HG02571 (cell line): ENCODE measurements at regions not wholly inside any gene's neighbourhood (a gene's known extent, or its start where the extent isn't known, plus 50 kb on each side); places are given as distances from the start of the nearest gene placed in this dataset.
"Not testable (repeated sequence)": the region's sequence is repeated elsewhere in the genome, so short reads cannot be mapped to it uniquely, and the experiment has no call there.

Experiments
- ATAC-seq: cut with Tn5 transposase; IDR thresholded peaks from one replicate; pipeline ENCODE4 v1.9.1; 2021; ENCODE audit warnings: mild to moderate bottlenecking, moderate library complexity; ENCODE audit not compliant: unreplicated experiment

DNA sequence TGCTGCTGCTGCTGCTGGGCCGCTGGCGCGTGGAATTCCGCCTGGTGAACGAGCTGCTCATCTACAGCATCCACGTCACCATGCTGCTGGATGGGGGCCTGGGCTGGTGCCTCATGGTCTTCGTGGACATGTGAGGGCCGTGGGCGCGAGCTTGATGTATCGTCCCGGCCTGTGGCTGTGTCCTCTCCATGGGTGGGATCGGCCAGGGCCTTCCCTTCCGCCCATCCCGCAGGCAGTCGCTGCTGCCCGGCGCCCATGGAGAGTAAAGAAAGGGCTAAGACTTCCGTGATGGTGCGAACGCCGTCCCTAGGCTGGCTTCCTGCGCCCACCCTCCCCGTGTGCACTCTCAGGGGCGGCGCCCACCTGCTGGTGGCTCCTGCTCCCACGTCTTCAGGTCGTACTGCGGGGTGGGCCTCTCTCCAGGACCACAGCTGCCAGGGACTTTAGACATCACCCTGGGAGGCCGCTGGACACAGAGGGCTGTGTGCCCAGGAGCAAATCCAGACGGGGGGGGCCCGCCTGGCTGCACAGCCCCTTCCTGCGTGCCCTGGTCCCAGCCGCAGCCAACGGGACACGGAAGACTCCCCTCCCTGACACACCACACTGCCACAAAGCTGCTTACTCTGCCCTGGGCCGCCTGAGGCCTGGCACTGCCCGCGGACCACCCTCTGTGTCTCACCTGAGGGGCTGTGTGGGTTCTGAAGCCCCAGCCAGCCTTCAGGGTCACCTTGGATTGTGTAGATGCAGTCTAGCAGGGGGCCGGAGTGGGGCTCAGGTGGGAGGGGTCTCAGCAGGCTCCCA is 167.5 kb downstream of the SEPTIN7 start:
- ATAC-seq: no peak

DNA sequence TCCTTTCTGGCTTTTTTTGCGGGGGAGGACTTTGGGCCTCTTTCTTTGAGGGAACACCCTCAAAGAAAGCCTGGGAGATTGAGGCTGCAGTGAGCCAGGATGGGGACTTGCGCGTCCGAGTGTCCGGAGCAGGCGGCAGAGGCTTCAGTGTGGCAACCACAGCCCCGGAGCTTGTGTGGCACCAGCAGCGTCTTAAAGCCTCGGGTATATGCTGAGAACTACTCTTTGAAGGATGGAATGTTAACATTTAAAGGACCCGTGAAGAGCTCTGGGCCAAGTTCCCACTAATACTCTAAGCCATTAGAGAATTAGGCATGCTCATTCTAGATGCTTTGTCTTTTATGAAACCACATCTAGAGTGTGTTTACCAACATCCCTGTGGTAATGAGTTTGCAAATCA is 168.2 kb downstream of the SEPTIN7 start:
- no peak for ATAC-seq

DNA sequence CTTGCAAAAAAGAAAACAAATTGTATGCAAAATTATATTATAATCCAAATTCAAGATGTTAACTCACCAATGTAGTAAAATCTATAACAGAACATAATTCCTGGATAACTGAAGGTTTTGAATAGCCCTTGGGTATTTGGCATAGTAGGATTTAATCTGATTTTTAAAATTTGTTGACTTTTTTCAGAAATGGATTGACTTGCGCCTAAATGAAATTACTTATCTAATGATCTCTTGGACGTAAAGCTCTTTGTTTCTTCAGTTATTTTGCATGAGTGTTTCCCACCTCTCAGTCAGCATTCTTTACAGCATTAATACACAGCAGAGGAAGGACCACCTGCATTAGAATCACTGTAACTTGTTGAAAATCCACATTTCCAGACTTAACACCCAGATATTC is 169.6 kb downstream of the SEPTIN7 start:
- ATAC-seq: no peak

DNA sequence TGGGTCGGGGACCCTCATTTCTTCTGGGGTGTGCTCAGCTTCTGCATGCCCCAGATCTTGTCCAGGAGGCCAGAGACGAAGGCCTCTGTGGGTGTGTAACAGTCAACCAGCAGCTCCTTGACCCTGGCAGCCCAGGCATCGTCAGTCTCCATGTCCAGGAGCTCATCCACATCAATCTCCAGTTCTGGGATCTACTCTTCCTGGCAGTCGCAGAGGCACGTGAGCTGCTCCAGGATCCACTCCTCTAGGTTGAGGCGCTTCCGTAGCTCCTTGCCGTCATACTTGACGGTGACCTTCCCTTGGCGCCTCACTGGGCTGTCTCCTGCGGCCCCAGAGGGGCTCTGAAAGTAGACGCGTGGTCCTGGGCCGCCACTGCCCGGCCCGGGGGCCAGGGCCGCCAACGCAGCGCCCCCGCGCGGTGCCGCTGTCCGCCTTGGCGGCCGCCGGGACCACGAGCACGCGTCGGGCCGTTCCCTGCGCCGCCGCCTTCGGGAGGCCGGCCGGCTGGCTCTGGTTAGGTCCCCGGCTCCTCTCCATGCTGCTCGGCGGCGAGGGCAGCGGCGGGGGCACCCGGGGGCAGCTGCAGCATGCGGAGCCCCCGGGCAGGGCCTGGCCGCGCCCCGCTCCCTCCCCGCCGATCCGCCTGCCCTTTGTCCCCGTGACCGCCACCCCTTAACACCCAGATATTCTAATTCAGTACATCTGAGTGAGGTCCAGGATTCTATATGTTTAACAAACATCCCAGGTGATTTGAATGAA is 170.5 kb downstream of the SEPTIN7 start:
- ATAC-seq: no peak

DNA sequence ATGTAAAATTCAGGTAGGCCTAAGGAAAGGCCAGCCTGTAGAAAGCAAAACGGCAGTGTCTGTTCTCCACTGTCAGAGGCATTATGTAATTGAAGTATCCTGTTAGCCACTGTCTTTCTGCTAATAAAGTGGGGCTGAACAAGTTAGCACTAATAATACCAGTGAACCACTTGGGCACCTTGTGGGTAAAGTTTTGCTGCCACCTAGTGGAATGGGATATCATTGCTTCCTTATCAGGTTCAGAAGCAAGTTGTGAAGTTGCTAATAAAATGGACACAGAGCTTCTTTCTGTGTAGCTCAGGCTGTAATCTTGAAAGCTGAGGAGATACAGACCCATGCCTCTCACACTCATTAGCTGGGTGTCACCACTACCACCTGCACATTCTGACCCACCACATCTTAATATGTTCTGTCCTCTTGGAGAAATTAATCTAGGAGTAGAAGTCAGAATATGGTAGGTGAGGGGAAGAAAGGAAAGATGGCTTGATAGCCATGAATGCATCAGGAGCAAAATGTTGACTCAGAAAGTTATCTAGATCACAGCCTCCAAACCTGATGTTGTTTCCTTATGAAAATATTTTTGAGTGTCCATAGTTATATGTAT is 175.1 kb downstream of the SEPTIN7 start:
- peak; percentile 71 for ATAC-seq

DNA sequence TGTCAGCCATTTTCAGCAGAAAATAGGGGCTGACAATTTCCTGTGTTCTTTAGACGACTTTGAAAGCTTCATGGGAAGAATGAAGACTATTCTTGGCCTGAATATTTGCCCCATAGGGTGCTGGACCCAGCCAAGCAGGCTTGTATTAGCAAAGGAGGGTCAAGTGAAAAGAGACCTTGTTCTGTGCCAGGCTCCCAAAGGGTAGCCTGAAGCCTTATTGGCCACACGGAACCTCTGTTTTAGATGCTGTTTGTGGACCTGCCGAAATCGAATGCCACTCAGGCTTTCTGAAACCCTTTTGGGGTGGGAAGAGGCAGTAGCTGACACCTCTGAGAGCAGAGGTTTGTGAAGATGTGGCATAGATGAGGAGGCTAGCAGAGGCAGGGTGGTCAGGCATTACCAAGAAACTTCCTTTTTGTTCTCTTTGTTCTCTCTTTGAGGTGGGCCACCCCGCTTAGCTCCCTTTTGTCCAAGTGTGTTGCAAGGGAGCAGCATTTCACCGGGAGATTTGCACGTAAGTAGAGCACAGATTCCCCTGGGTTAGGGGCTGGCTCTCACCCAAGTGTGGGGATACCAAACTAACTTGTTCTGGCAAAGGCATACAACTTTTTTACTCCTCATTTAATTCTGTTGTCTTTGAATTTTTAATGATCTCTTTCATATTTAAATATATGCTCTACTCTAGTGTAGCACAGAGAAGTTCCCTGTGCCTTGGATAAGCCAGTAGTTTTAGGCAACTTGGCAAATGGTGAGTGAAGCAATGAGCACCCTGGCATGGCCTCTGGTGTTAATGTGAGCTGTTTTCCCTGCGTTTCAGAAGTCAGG is 174.0 kb upstream of the EEPD1 start:
- not testable (repeated sequence) for ATAC-seq

DNA sequence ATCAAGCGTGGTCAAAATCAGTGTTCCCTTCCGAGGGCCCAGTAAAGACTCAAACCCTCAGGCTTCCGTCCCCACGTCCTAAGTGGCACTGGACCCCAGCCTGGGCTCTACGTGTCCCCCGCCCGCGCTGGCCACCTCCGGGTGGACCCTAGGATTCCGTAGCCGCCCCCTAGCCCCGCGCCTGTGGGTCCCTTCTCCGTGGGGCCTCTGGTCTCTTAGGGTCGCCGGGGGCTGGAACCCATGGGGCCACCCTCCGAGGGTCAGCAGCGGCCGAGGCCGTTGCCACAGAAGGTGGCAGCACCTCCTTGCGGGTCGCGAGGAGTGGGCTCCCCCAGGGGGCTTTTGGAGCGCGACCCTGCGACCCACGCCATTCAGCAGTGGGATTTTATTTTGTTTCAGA is 170.5 kb upstream of the EEPD1 start:
- no peak for ATAC-seq

DNA sequence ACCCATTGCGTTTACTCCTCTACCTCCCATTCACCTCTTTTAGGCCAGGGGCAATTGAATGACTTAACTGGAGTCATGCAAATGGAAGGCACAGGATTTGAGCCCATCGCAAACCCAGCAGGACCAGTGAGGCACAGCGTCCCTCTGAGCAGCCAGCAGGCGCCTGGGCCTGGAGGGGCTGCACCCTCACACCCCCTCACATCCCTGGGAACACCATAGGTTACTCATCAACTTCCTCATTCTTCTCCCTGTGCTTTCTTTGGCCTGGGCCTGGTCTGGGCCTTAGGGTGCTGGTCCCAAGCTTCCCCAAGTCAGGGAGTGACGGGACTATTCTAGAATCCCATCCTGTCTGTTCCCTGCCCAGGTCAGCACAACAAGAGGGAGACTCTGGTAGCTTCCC is 169.4 kb upstream of the EEPD1 start:
- ATAC-seq: no peak

DNA sequence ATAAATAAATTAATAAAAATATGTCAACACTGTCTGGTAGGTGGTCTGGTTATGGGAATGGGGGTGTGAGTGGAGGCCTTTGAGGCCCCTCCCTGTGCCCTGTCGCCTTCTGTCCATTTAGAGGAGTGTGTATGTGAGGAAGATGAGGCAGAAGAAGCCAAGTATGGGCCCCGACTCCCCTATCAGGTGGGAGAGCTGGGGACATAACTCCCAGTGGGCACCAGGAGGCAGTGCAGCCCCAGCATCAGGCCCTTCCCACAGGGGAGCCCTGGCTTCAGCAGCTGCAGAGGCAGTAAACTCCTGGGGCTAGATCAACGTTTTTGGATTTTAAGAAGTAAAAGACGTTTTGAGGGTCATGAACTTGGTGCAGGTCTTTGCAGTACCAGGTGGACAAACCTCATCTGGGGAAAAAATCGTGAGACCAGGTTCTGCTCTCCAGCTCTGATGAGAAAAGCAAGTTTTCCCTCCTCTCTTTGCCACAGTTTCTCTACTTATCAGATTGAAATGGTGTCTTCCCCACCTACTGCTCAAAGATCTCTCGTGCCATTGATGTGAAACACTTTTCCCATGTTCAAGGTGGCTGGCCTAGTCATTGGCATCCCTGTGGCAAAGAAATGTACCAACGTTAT is 167.8 kb upstream of the EEPD1 start:
- peak; percentile 93 for ATAC-seq

DNA sequence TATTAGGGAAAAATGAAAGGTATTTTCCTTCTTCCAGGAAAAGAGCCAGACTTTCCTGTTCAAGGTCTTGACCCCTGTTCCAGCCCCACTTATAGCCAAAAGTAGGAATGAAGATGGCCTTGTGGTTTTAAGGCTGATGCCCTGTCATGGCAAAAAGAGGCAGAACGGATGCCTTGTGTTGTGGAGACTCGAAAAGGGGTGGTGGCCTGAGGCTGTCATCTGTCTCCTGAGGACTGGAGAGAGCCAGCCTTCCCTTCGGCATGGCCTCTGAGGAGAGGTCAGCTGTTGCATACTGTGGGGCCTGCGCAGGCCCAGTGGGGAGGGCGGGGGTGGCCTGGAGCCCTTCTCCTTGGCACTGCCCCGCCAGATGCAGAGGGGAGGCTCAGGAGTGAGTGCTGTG is 166.0 kb upstream of the EEPD1 start:
- ATAC-seq: no peak

DNA sequence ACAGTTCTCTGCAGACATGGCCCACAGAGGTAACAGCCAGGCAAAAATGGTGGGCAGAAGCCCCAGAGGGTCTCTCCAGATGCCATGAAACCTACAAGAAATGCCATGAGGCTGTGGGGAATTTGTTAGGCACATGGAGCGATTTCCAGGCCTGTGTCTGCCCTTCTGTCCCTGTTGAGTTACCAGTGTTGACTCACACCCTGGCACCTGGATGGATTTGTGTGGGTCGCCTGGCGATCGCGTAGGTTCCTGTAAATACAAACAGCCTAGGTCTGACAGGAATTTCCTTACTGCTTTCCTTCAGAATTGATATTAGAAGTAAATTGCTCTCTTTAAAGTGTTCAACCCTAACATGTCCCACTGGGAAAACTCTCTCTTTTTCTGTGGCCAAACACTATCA is 164.9 kb upstream of the EEPD1 start:
- ATAC-seq: no peak

DNA sequence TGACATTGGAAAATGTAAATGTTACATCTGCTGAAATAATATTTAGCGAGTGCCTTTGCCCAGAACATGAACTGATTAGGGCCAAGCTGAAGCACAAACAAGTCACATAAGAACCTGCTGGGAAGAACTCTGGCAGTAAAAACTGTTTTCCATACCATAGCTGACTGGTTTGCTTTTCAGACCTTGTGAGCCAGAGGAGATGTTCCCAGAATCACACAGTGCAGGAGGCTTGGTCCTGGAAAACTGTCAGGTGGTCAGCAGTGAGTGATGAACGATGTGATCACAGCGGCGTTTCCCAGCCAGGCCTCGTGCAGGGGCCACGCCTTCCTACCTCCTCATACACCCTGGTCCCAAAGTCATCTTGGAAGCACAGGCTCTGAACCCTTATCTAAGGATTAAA is 164.2 kb upstream of the EEPD1 start:
- ATAC-seq: no peak

DNA sequence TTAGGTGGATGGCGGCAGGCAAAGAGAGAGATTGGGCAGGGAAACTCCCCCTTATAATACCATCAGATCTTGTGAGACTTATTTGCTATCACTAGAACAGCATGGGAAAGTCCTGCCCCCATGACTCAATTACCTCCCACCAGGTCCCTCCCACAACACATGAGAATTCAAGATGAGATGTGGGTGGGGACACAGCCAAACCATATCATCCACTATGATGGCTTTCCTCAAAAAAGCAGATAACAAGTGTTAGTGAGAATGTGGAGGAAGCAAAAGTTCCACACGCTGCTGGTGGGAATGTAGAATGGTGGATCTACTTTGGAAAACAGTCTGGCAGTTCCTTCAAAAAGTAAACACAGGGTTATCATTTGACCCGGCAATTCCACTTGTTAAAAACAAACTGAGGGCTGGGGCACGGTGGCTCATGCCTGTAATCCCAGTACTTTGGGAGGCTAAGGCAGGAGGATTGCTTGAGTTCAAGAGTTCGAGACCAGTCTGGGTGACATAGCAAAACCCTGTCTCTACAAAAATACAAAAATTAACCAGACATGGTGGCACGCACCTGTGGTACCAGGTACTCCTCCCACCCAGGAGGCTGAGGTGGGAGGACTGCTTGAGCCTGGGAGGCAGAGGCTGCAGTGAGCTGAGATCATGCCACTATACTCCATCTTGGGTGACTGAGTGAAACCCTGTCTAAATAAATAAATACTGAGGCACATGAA is 161.4 kb upstream of the EEPD1 start:
- ATAC-seq: no peak

DNA sequence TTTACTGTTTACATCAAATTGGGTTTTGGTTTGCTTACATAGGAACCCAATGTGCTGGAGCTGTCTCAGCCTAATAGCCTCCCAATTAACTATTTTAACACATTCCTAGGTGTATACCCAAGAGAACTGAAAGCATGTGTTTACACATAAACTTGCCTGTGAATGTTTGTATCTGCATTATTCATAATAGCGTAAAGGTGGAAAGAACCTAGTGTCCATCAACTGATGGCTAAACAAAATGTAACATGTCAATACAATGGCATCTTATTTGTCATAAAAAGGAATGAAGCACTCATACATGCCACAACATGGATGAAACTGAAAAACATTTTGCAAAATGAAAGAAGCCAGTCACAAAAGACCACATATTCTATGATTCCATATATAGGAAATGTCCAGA is 160.6 kb upstream of the EEPD1 start:
- no peak for ATAC-seq

DNA sequence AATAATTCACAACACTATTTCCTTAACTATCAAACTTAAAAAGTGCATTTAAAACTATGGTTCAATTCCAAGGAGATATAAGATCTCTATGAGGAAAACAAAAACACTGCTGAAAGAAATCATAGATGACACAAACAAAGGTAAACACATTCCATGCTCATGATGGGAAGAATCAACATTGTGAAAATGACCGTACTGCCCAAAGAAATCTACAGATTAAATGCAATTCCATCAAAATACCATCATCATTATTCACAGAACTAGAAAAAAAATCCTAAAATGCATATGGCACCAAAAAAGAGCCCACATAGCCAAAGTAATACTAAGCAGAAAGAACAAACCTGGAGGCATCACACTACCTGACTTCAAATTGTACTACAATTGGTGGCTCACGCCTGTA is 159.9 kb upstream of the EEPD1 start:
- no peak for ATAC-seq

DNA sequence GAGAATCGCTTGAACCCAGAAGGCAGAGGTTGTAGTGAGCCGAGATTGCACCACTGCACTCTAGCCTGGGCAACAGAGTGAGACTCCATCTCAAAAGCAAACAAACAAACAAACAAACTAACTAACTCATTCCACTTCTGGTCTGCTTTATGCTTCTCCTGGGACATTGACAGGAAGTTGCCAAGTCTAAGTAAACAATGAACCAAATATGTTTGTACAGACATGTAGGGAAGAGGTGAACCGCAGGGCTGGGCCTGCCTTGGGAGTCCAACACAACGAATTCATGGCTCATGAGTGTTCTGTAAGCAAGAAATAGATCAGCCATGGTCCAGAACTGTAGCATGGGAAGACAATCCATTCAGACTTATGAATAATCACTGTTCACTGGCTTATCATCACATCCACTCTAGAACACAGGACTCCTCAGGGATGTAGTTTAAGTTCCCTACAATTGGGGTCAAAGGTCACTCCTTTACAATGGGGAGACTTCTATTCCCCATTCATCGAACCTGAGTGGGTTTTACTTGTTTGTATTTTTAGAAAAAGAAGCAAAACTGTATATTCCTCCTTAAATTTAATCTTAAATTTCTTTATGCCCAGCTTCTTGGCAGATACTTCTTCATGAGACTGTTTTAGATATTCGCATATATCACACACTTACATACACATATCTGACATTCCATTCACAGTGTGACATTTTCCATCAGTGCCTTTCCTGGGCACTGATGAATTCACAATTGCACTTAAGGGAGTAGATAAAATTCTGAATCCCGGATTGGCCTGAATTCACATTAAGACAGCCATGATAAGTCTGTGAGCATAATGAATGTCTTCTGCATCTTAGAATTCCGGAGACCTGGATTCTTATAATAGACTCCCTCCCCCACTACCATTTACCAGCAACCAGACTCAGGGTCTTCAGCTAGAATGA is 159.1 kb upstream of the EEPD1 start:
- no peak for ATAC-seq

DNA sequence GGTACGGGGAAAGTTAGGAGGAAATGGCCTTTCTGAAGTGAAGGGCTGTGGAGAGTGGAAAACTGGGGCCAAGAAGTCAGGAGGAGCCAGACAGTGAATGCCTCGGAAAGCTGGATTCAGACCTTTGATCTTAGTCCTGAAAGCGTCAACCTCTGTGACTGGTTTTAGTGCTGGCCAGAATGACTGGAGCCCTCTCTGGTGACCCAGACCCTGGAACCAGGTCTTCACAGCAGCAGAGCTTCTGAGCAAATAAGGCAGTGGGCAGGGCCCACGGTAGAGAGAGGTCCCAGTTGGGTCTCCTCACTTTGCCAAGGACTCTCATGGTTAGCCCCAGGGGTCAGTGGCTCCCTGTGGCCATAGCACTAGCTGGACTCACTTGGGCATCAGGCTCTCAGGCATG is 157.7 kb upstream of the EEPD1 start:
- no peak for ATAC-seq

DNA sequence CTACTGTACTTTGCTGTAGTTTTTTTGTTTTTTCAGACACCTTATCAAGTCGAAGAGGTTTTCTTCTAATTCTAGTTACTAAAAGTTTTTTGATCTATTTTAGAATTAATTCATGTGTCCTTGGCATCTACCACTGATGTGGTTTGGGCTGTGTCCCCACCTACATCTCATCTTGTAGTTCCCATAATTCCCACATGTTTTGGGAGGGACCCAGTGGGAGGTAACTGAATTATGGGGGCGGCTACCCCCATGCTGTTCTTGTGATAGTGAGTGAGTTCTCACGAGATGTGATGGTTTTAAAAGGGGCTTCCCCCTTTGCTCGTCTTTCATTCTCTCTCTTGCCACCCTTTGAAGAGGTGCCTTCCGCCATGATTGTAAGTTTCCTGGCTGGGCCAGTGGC is 154.6 kb upstream of the EEPD1 start:
- no peak for ATAC-seq

DNA sequence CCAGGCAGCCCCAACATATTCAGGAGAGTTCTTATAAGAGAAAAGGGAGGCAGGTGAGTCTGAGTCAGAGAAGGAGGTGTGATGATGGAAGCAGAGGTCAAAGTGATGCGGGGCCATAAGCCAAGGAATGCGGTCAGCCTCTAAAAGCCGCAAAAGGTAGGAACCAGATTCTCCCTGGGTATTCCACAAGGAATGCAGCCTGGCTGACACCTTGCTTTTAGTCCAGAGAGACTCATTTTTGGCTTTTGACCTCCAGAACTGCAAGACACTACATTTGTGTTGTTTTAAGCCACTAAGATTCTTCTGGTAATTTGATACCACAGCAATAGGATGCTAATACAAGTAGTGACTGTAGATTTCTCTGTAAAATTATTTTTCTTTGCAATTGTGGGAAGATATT is 151.5 kb upstream of the EEPD1 start:
- no peak for ATAC-seq
